ENCODE measurements at regions not wholly inside any gene's neighbourhood (a gene's known extent, or its start where the extent isn't known, plus 50 kb on each side); places are given as distances from the start of the nearest gene placed in this dataset.
A peak's percentile ranks its signal among the peaks of the same experiment; 100 is the strongest.

DNA sequence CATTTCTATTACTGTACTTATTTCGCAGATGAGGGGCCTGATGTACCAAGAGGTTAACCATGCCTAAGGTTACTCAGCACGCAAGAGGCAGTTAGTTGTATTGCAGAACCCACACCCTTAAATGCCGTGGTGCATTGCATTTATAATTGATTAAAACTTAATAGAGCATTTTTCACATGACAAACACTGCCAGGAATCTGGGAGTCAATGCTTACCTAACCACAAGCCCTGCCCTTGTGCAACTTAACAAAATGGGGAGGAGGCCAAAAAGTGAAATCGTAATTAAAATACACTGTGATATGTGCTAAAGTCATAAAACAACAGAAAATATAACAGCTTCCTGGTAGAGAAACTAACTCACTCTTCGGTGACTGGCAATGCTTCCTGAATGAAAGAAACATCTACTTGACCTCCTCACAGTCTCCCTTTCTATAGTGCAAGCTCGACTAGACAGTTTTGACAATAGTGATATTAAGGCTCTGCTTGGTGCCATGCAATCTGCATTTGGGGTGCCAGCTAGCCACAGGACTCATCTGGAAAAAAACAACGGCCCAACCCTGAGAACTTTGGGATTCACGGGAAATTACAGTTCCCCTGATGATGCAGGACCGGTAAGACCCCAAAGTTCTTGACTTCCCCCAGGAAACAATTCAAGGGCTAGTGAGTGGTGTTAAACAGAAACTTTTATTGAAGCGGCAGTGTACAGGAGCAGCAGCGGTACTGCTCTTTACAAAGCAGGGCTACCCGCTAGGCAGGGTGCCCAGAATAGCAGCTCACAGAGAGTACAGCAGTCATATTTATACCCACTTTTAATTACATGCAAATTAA, 612.4 kb downstream of the TNS3 start:
- H3K9me3 ChIP-seq: peaks cover 0 to 37% (median 19%) of the 10 kb centered on the region in 11 donors
- no peaks in the 10 kb centered on the region for H3K27me3 ChIP-seq
- no peak overlapping the region for H3K27ac ChIP-seq
- no peaks in the 10 kb centered on the region for H3K4me1 ChIP-seq
- no peak overlapping the region for H3K4me3 ChIP-seq
- no peak for DNase-seq
- no peaks in the 10 kb centered on the region for H3K36me3 ChIP-seq
- intact Hi-C loops (cut with DNase I): no loop called here
- TF ChIP-seq, protein P1, sequence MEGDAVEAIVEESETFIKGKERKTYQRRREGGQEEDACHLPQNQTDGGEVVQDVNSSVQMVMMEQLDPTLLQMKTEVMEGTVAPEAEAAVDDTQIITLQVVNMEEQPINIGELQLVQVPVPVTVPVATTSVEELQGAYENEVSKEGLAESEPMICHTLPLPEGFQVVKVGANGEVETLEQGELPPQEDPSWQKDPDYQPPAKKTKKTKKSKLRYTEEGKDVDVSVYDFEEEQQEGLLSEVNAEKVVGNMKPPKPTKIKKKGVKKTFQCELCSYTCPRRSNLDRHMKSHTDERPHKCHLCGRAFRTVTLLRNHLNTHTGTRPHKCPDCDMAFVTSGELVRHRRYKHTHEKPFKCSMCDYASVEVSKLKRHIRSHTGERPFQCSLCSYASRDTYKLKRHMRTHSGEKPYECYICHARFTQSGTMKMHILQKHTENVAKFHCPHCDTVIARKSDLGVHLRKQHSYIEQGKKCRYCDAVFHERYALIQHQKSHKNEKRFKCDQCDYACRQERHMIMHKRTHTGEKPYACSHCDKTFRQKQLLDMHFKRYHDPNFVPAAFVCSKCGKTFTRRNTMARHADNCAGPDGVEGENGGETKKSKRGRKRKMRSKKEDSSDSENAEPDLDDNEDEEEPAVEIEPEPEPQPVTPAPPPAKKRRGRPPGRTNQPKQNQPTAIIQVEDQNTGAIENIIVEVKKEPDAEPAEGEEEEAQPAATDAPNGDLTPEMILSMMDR (IDR thresholded peaks at IDR 0.05): no peak
- no peak for ATAC-seq
- 90 to 93% methylated on average over 12 of the region's 12 CpGs for WGBS, 2 donors

DNA sequence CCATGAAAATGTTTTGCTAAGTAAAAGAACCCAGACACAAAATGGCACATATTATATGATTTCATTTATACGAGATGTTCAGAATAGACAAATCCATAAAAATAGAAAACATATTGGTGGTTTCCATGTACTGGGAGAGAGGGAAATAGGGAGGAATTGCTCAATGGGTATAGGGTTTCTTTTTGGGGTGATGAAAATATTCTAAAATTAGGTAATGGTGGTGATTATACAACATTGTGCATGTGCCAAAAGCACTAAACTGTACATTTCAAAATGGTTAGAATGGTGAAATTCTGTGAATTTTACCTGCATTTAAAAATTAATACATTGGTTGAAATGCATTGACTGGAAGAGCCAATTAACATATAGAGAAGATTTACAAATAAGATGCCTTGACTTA, 613.9 kb downstream of the TNS3 start:
- Histone ChIP-seq H3K36me3 (no peaks in the 10 kb centered on the region), H3K4me1 (no peaks in the 10 kb centered on the region), H3K9me3 (peaks cover 0 to 52% (median 35%) of the 10 kb centered on the region in 11 donors), H3K27me3 (no peaks in the 10 kb centered on the region), H3K4me3 (no peak overlapping the region), H3K27ac (no peak overlapping the region)
- ATAC-seq (no peak), DNase-seq (no peak)
- WGBS, 2 donors: 92 to 95% methylated on average over 1 of the region's 1 CpG
- intact Hi-C loops (cut with DNase I): no loop called here
- TF ChIP-seq, protein P1 (IDR thresholded peaks at IDR 0.05): no peak

DNA sequence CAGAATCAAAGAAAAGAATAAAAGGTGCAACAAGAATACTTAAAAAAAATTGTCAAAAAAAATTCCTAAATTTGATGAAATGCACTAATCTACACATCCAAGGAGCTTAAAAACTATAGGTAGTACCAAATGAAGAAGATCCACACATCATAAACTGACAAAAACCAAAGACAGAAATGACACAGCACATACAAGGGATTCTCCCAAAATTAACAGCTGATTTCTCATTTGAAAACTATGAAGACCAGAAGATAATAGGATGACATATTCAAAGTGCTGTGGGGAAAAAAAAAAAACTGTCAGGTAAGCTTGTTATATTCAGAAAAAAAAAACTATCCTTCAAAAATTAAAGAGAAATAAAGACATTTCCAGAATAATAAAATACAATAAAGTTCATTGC, 618.2 kb downstream of the TNS3 start:
- ATAC-seq (no peak), DNase-seq (no peak)
- Histone ChIP-seq H3K4me3 (no peak overlapping the region), H3K36me3 (no peaks in the 10 kb centered on the region), H3K27ac (no peak overlapping the region), H3K27me3 (no peaks in the 10 kb centered on the region), H3K9me3 (peaks cover 0 to 83% (median 41%) of the 10 kb centered on the region in 11 donors), H3K4me1 (no peaks in the 10 kb centered on the region)
- TF ChIP-seq, protein P1 (IDR thresholded peaks at IDR 0.05): no peak
- intact Hi-C loops (cut with DNase I): no loop called here

DNA sequence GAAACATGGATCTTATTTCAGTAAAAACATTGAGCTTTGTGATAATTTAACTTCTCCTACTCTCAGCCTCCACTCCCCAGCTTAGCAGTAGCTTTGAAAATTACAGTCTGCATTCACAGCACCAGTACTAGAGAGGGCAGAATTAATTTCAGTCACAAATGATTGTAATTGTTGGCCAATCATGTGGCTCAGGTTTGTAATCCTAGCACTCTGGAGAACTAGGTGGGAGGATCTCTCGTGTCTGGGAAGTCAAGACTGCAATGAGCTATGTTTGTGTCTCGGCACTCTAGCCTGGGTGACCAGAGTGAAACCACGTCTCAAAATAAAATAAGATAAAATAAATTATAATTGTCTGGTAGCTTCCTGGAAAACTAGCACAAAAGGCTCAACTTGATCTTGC, 620.9 kb downstream of the TNS3 start:
- Histone ChIP-seq H3K27me3 (no peaks in the 10 kb centered on the region), H3K4me3 (no peak overlapping the region), H3K4me1 (no peaks in the 10 kb centered on the region), H3K9me3 (peaks cover 0 to 65% (median 35%) of the 10 kb centered on the region in 11 donors), H3K27ac (no peak overlapping the region), H3K36me3 (no peaks in the 10 kb centered on the region)
- intact Hi-C loops (cut with DNase I): no loop called here
- ATAC-seq (peak in 1 of 8 donors; percentile 42), DNase-seq (no peak)
- TF ChIP-seq, protein P1 (IDR thresholded peaks at IDR 0.05): no peak
- 39 to 67% methylated on average over 3 of the region's 3 CpGs for WGBS, 2 donors
